Fibroblast of lung (primary cell): ENCODE measurements at regions not wholly inside any gene's neighbourhood (a gene's known extent, or its start where the extent isn't known, plus 50 kb on each side); places are given as distances from the start of the nearest gene placed in this dataset.

Experiments used
- DNase-seq, 2 donors: peaks; one replicate each; pipeline versions ENCODE4 v3.0.0 to v3.0.0-alpha.2; 2010; ENCODE audit warnings: low read depth in 2 of 2
- H2AFZ ChIP-seq: 2 replicates; pipeline ENCODE4 v1.5.1; 2012; ENCODE audit warnings: low read length, control low read depth, inconsistent platforms
- H3K27ac ChIP-seq: 2 replicates; pipeline ENCODE4 v1.5.1; 2011; ENCODE audit warnings: low read length, control low read depth; ENCODE audit not compliant: insufficient read depth
- H3K27me3 ChIP-seq: 2 replicates; pipeline ENCODE4 v1.5.1; 2011; ENCODE audit warnings: mild to moderate bottlenecking, low read length; ENCODE audit not compliant: control insufficient read depth, insufficient read depth
- H3K36me3 ChIP-seq: 2 replicates; pipeline ENCODE4 v1.5.1; 2011; ENCODE audit warnings: low read length; ENCODE audit not compliant: control insufficient read depth, insufficient read depth
- H3K4me1 ChIP-seq: 2 replicates; pipeline ENCODE4 v1.5.1; 2011; ENCODE audit warnings: low read length; ENCODE audit not compliant: control insufficient read depth, insufficient read depth; ENCODE audit errors: extremely low read depth
- H3K4me2 ChIP-seq: 2 replicates; pipeline ENCODE4 v1.5.1; 2011; ENCODE audit warnings: low read length, control low read depth; ENCODE audit not compliant: insufficient read depth; ENCODE audit errors: extremely low read depth
- H3K4me3 ChIP-seq, 4 experiments: fragments of 200-600 bp in 1 of 4; sonication (generic) in 1 of 4; replicated peaks in 1 of 4; 2 replicates each; pipeline ENCODE4 v1.5.1; 2011 to 2016; ENCODE audit warnings: low read length in 4 of 4, low read depth in 3 of 4, mild to moderate bottlenecking in 3 of 4, control low read depth in 2 of 4, inconsistent platforms in 1 of 4, mixed read lengths in 1 of 4; ENCODE audit not compliant: insufficient read depth in 1 of 4; ENCODE audit errors: control extremely low read depth in 1 of 4
- H3K79me2 ChIP-seq: 2 replicates; pipeline ENCODE4 v1.5.1; 2012; ENCODE audit warnings: mild to moderate bottlenecking, low read length, inconsistent platforms; ENCODE audit not compliant: control insufficient read depth, insufficient read depth
- H3K9ac ChIP-seq: 2 replicates; pipeline ENCODE4 v1.5.1; 2011; ENCODE audit warnings: mild to moderate bottlenecking, low read length, control low read depth; ENCODE audit not compliant: insufficient read depth
- H3K9me3 ChIP-seq: 2 replicates; pipeline ENCODE4 v1.5.1; 2012; ENCODE audit warnings: low read depth, low read length; ENCODE audit not compliant: control insufficient read depth, insufficient read depth
- H4K20me1 ChIP-seq: 2 replicates; pipeline ENCODE4 v1.5.1; 2011; ENCODE audit warnings: low read length; ENCODE audit not compliant: control insufficient read depth, insufficient read depth; ENCODE audit errors: extremely low read depth
- EZH2 ChIP-seq: IDR thresholded peaks from 2 replicates; pipeline ENCODE4 v1.5.1; 2012; ENCODE audit warnings: low read length, control low read depth, mild to moderate bottlenecking; ENCODE audit errors: missing control alignments
- TF ChIP-seq, protein P1 (sequence below), 2 donors: IDR thresholded peaks in 1 of 2; conservative IDR thresholded peaks in 1 of 2; 1 replicate in 1 of 2; 2 replicates in 1 of 2; pipeline ENCODE4 v1.5.1; 2011 to 2012; ENCODE audit warnings: low read length in 2 of 2, control low read depth in 1 of 2, inconsistent platforms in 1 of 2, low read depth in 1 of 2, mild to moderate bottlenecking in 1 of 2

GRCh38 chr6:11384531-11385309 lies 152.3 kb upstream of the NEDD9 start:
- Histone ChIP-seq H3K27ac (no peak overlapping the region), H4K20me1 (no peaks in the 10 kb centered on the region), H3K36me3 (no peaks in the 10 kb centered on the region), H3K4me2 (no peak overlapping the region), H3K79me2 (no peaks in the 10 kb centered on the region), H3K27me3 (no peaks in the 10 kb centered on the region), H3K9ac (no peak overlapping the region), H3K4me1 (no peaks in the 10 kb centered on the region), H3K4me3 (no peak overlapping the region), H2AFZ (no peak overlapping the region), H3K9me3 (no peaks in the 10 kb centered on the region)
- TF ChIP-seq, protein P1, sequence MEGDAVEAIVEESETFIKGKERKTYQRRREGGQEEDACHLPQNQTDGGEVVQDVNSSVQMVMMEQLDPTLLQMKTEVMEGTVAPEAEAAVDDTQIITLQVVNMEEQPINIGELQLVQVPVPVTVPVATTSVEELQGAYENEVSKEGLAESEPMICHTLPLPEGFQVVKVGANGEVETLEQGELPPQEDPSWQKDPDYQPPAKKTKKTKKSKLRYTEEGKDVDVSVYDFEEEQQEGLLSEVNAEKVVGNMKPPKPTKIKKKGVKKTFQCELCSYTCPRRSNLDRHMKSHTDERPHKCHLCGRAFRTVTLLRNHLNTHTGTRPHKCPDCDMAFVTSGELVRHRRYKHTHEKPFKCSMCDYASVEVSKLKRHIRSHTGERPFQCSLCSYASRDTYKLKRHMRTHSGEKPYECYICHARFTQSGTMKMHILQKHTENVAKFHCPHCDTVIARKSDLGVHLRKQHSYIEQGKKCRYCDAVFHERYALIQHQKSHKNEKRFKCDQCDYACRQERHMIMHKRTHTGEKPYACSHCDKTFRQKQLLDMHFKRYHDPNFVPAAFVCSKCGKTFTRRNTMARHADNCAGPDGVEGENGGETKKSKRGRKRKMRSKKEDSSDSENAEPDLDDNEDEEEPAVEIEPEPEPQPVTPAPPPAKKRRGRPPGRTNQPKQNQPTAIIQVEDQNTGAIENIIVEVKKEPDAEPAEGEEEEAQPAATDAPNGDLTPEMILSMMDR (conservative IDR thresholded peaks at IDR 0.05 in 1 of 2, IDR thresholded peaks at IDR 0.05 in 1 of 2; ENCODE audit: low read depth in 1 of 2, low read length in 2 of 2): no peak
- TF ChIP-seq EZH2: no peak
- DNase-seq: peak in 1 of 2 donors; percentile 69

GRCh38 chr6:11381801-11382513 lies 149.5 kb upstream of the NEDD9 start:
- no peaks in the 10 kb centered on the region for H3K79me2 ChIP-seq
- no peak overlapping the region for H3K9ac ChIP-seq
- H3K9me3 ChIP-seq: no peaks in the 10 kb centered on the region
- TF ChIP-seq, protein P1 (conservative IDR thresholded peaks at IDR 0.05 in 1 of 2, IDR thresholded peaks at IDR 0.05 in 1 of 2; ENCODE audit: low read depth in 1 of 2, low read length in 2 of 2): no peak
- no peak for TF ChIP-seq EZH2
- no peak overlapping the region for H3K27ac ChIP-seq
- no peaks in the 10 kb centered on the region for H3K4me1 ChIP-seq
- no peaks in the 10 kb centered on the region for H3K36me3 ChIP-seq
- no peak overlapping the region for H2AFZ ChIP-seq
- DNase-seq: no peak
- no peak overlapping the region for H3K4me2 ChIP-seq
- no peak overlapping the region for H3K4me3 ChIP-seq
- H4K20me1 ChIP-seq: no peaks in the 10 kb centered on the region
- H3K27me3 ChIP-seq: no peaks in the 10 kb centered on the region

DNA sequence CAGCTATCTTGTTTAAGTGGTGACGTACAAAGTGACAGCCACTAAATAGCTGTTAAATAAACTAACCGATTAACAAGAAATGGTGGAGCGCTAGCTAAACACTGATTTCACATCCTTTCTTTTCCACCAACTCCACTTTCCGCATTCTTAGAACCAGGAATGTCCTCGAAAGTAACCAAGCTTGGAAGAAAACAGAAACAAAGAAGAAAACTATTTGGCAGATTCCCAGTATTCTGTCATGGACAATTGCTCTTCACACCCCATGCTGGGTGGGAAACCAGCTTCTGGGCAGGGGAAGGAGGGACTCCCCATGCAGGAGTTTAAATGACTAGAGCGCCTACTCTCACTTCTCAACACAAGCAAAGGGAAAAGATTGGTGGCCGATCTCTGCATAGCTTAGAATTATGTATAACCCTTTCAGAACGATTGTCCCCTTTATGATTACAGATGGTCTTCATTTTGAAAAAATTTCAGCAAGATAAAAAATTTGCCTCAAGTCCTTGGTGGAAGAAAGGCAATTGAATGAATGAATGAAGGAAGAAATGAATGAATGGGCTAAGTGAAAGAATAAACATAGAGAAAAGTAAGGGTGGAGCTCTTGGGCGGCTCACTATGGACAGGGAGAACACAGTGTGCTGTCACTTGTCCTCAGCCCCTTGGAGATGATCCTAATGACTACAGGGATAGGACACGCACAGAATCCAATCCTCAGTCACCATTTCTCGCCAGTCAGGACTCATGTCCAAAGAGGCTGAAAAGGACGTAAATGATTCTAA lies 148.7 kb upstream of the NEDD9 start:
- no peaks in the 10 kb centered on the region for H4K20me1 ChIP-seq
- TF ChIP-seq EZH2: no peak
- TF ChIP-seq, protein P1 (conservative IDR thresholded peaks at IDR 0.05 in 1 of 2, IDR thresholded peaks at IDR 0.05 in 1 of 2; ENCODE audit: low read depth in 1 of 2, low read length in 2 of 2): no peak
- H3K4me1 ChIP-seq: no peaks in the 10 kb centered on the region
- no peaks in the 10 kb centered on the region for H3K79me2 ChIP-seq
- no peak overlapping the region for H3K4me3 ChIP-seq
- H3K9ac ChIP-seq: no peak overlapping the region
- H3K27me3 ChIP-seq: no peaks in the 10 kb centered on the region
- peak in 1 of 2 donors; percentile 52 for DNase-seq
- H3K27ac ChIP-seq: no peak overlapping the region
- no peak overlapping the region for H2AFZ ChIP-seq
- H3K4me2 ChIP-seq: no peak overlapping the region
- H3K9me3 ChIP-seq: no peaks in the 10 kb centered on the region
- H3K36me3 ChIP-seq: no peaks in the 10 kb centered on the region
